H9 (cell line): ENCODE measurements at regions not wholly inside any gene's neighbourhood (a gene's known extent, or its start where the extent isn't known, plus 50 kb on each side); places are given as distances from the start of the nearest gene placed in this dataset.

Experiments used
- DNase-seq: peaks from one replicate; pipeline ENCODE4 v3.0.0-alpha.2; 2017
- H2AFZ ChIP-seq: one replicate; pipeline ENCODE4 v1.6.1; 2013; ENCODE audit warnings: mild to moderate bottlenecking, low read length, control low read depth, moderate library complexity
- H2AK5ac ChIP-seq: 2 replicates; pipeline ENCODE4 v1.6.1; 2013; ENCODE audit warnings: low read length, control low read depth, mixed read lengths; ENCODE audit not compliant: insufficient read length
- H2BK120ac ChIP-seq: one replicate; pipeline ENCODE4 v1.6.1; 2013; ENCODE audit warnings: low read depth, mild to moderate bottlenecking, low read length, control low read depth, inconsistent platforms; ENCODE audit not compliant: poor library complexity, severe bottlenecking
- H2BK12ac ChIP-seq: 2 replicates; pipeline ENCODE4 v1.6.1; 2013; ENCODE audit warnings: low read length, control low read depth, mixed read lengths, low read depth; ENCODE audit not compliant: insufficient read length
- H2BK15ac ChIP-seq: 2 replicates; pipeline ENCODE4 v1.6.1; 2013; ENCODE audit warnings: low read depth, low read length, control low read depth
- H2BK20ac ChIP-seq: one replicate; pipeline ENCODE4 v1.6.1; 2013; ENCODE audit warnings: low read depth, mild to moderate bottlenecking, low read length, control low read depth, inconsistent platforms; ENCODE audit not compliant: poor library complexity, severe bottlenecking
- H2BK5ac ChIP-seq: 2 replicates; pipeline ENCODE4 v1.6.1; 2013; ENCODE audit warnings: low read length, control low read depth, mixed read lengths; ENCODE audit not compliant: insufficient read length
- H3K14ac ChIP-seq: 2 replicates; pipeline ENCODE4 v1.6.1; 2013; ENCODE audit warnings: low read length, control low read depth; ENCODE audit not compliant: insufficient read depth
- H3K18ac ChIP-seq: 2 replicates; pipeline ENCODE4 v1.6.1; 2013; ENCODE audit warnings: low read depth, mild to moderate bottlenecking, mixed read lengths, low read length, control low read depth; ENCODE audit not compliant: insufficient read length
- H3K23ac ChIP-seq: 2 replicates; pipeline ENCODE4 v1.6.1; 2013; ENCODE audit warnings: low read length, control low read depth, mixed read lengths, low read depth; ENCODE audit not compliant: insufficient read length
- H3K23me2 ChIP-seq: 2 replicates; pipeline ENCODE4 v1.6.1; 2013; ENCODE audit warnings: low read depth, mild to moderate bottlenecking, mixed read lengths, low read length, control low read depth; ENCODE audit not compliant: insufficient read length, poor library complexity, severe bottlenecking
- H3K27ac ChIP-seq: 2 replicates; pipeline ENCODE4 v1.5.1; 2013; ENCODE audit warnings: low read length, control low read depth, mixed read lengths, low read depth; ENCODE audit not compliant: insufficient read length
- H3K27me3 ChIP-seq: 2 replicates; pipeline ENCODE4 v1.6.1; 2013; ENCODE audit warnings: low read length, control low read depth, inconsistent platforms; ENCODE audit not compliant: insufficient read depth
- H3K4ac ChIP-seq: 2 replicates; pipeline ENCODE4 v1.6.1; 2013; ENCODE audit warnings: low read depth, mild to moderate bottlenecking, control low read depth, inconsistent platforms, low read length, moderate library complexity
- H3K4me1 ChIP-seq: 2 replicates; pipeline ENCODE4 v1.6.1; 2013; ENCODE audit warnings: low read length, control low read depth, inconsistent platforms; ENCODE audit not compliant: insufficient read depth
- H3K4me2 ChIP-seq: 2 replicates; pipeline ENCODE4 v1.6.1; 2013; ENCODE audit warnings: low read length, control low read depth, mixed read lengths; ENCODE audit not compliant: insufficient read length, insufficient read depth
- H3K56ac ChIP-seq: 2 replicates; pipeline ENCODE4 v1.6.1; 2013; ENCODE audit warnings: low read depth, mild to moderate bottlenecking, mixed read lengths, low read length, control low read depth; ENCODE audit not compliant: insufficient read length
- H3K79me1 ChIP-seq: 2 replicates; pipeline ENCODE4 v1.6.1; 2013; ENCODE audit warnings: low read depth, mild to moderate bottlenecking, moderate library complexity, low read length, control low read depth, inconsistent platforms; ENCODE audit not compliant: insufficient read depth, poor library complexity, severe bottlenecking
- H3K79me2 ChIP-seq: 2 replicates; pipeline ENCODE4 v1.6.1; 2013; ENCODE audit warnings: low read length, control low read depth, inconsistent platforms; ENCODE audit not compliant: insufficient read depth
- H3K9ac ChIP-seq: 2 replicates; pipeline ENCODE4 v1.6.1; 2013; ENCODE audit warnings: low read length, control low read depth, mixed read lengths; ENCODE audit not compliant: insufficient read length; ENCODE audit errors: extremely low read depth
- H3K9me3 ChIP-seq: one replicate; pipeline ENCODE4 v1.6.1; 2013; ENCODE audit warnings: low read depth, low read length, inconsistent platforms; ENCODE audit not compliant: control insufficient read depth
- H3T11ph ChIP-seq: one replicate; pipeline ENCODE4 v1.6.1; 2013; ENCODE audit warnings: mild to moderate bottlenecking, low read length, control low read depth, inconsistent platforms
- H4K20me1 ChIP-seq: one replicate; pipeline ENCODE4 v1.6.1; 2013; ENCODE audit not compliant: control insufficient read depth, insufficient read length, insufficient read depth
- H4K5ac ChIP-seq: 2 replicates; pipeline ENCODE4 v1.6.1; 2013; ENCODE audit warnings: low read depth, mild to moderate bottlenecking, mixed read lengths, low read length, control low read depth; ENCODE audit not compliant: insufficient read length
- H4K8ac ChIP-seq: replicated peaks from 2 replicates; pipeline ENCODE4 v1.6.1; 2013; ENCODE audit warnings: low read length, control low read depth, mixed read lengths, low read depth; ENCODE audit not compliant: insufficient read length
- H4K91ac ChIP-seq: 2 replicates; pipeline ENCODE4 v1.6.1; 2013; ENCODE audit warnings: low read depth, mild to moderate bottlenecking, moderate library complexity, mixed read lengths, low read length, control low read depth; ENCODE audit not compliant: insufficient read length
- H3K27ac Mint-ChIP-seq, 3 experiments: 2 replicates in 2 of 3; 3 replicates in 1 of 3; pipeline ENCODE4 v1.8.0; 2020 to 2021; ENCODE audit warnings: mixed read lengths in 3 of 3, mild to moderate bottlenecking in 1 of 3, moderate library complexity in 1 of 3
- H3K27me3 Mint-ChIP-seq: 2 replicates; pipeline ENCODE4 v1.8.0; 2021; ENCODE audit warnings: low read depth, mild to moderate bottlenecking, moderate library complexity, mixed read lengths
- H3K36me3 Mint-ChIP-seq, 3 experiments: 2 replicates in 2 of 3; 3 replicates in 1 of 3; pipeline ENCODE4 v1.8.0; 2020 to 2021; ENCODE audit warnings: low read depth in 3 of 3, mixed read lengths in 3 of 3; ENCODE audit not compliant: insufficient read depth in 1 of 3
- H3K4me1 Mint-ChIP-seq, 2 experiments: 2 replicates each; pipeline ENCODE4 v1.8.0; 2020; ENCODE audit warnings: mixed read lengths in 2 of 2
- H3K4me3 Mint-ChIP-seq, 2 experiments: 2 replicates in 1 of 2; 3 replicates in 1 of 2; pipeline ENCODE4 v1.8.0; 2020 to 2021; ENCODE audit warnings: mild to moderate bottlenecking in 2 of 2, mixed read lengths in 2 of 2, moderate library complexity in 1 of 2
- H3K9me3 Mint-ChIP-seq, 2 experiments: 2 replicates in 1 of 2; 3 replicates in 1 of 2; pipeline ENCODE4 v1.8.0; 2020; ENCODE audit warnings: mild to moderate bottlenecking in 2 of 2, mixed read lengths in 2 of 2, moderate library complexity in 1 of 2
- WGBS: extraction: QIAGEN DNeasy Blood & Tissue Kit; methylation state at CpG from one replicate; pipeline ENCODE4 v1.1.7; 2013; ENCODE audit warnings: missing lambda C conversion rate, low lambda C conversion rate, mixed read lengths; ENCODE audit not compliant: insufficient read length; ENCODE audit errors: extremely low coverage; 5-methylcytosine and 5-hydroxymethylcytosine counted together
- TF ChIP-seq, protein P1 (sequence below): fragments of 200-600 bp; sonication (generic); conservative IDR thresholded peaks from 3 replicates; pipeline ENCODE4 v1.8.0; 2021; ENCODE audit warnings: antibody characterized with exemption, mild to moderate bottlenecking

DNA sequence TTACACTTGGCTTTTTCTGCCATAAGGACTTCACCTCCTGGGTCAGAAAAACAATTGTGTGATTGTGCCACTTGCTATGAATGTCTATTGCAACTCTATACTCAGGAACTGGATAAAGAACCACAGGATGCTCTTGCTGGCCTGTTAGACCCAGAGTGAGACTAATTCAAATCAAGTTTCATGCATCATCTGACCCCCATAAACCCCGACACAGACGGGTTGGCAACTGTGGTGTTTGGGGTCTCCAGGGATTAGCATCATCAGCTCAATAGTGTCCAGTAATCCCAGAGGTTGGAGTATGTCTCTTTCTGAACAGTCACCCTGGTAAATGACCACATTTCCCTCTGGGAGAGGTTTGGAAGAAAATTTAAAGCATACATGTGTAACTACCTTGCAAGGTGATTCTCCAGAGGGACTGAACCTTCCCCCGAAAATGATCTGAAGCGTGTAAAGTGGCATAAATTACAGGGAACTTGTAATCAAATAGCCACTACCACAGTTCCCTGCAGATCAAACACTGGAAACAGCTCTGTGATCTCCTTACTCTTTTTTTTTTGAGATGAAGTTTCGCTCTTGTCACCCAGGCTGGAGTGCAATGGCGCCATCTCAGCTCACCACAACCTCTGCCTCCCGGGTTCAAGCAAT, 1097.6 kb downstream of the TBC1D22A start:
- no peak overlapping the region for H3K4me2 ChIP-seq
- H3K36me3 Mint-ChIP-seq, result peaks cover 0 to 10% (median 7%) of the 10 kb centered on the region in 3 experiments; a peak in 3 of 7 replicates
- no peak overlapping the region for H3K23ac ChIP-seq
- H3K9ac ChIP-seq, result no peak overlapping the region
- H3K56ac ChIP-seq, result no peak overlapping the region
- H2BK15ac ChIP-seq, result no peak overlapping the region
- no peak overlapping the region for H2BK120ac ChIP-seq
- no peak overlapping the region for H2AK5ac ChIP-seq
- H3K23me2 ChIP-seq, result no peaks in the 10 kb centered on the region
- H3K27me3 Mint-ChIP-seq, result peaks cover 7% of the 10 kb centered on the region
- H2BK12ac ChIP-seq, result no peak overlapping the region
- no peaks in the 10 kb centered on the region for H3K4me1 ChIP-seq
- no peak overlapping the region for H3K4me3 Mint-ChIP-seq
- H3K4me1 Mint-ChIP-seq, result 0 out of 4 replicates have a peak, but pooled peaks cover 0 to 4% of the 10 kb centered on the region in 2 experiments
- H2BK5ac ChIP-seq, result no peak overlapping the region
- H3K18ac ChIP-seq, result no peak overlapping the region
- no peaks in the 10 kb centered on the region; the same call in 1 of the 2 replicates for H3K79me2 ChIP-seq
- peaks cover 0 to 71% of the 10 kb centered on the region in 2 experiments for H3K9me3 Mint-ChIP-seq
- no peak overlapping the region for H3K27ac ChIP-seq
- H3K27me3 ChIP-seq, result no peaks in the 10 kb centered on the region
- no peak overlapping the region for H4K5ac ChIP-seq
- TF ChIP-seq, protein P1, sequence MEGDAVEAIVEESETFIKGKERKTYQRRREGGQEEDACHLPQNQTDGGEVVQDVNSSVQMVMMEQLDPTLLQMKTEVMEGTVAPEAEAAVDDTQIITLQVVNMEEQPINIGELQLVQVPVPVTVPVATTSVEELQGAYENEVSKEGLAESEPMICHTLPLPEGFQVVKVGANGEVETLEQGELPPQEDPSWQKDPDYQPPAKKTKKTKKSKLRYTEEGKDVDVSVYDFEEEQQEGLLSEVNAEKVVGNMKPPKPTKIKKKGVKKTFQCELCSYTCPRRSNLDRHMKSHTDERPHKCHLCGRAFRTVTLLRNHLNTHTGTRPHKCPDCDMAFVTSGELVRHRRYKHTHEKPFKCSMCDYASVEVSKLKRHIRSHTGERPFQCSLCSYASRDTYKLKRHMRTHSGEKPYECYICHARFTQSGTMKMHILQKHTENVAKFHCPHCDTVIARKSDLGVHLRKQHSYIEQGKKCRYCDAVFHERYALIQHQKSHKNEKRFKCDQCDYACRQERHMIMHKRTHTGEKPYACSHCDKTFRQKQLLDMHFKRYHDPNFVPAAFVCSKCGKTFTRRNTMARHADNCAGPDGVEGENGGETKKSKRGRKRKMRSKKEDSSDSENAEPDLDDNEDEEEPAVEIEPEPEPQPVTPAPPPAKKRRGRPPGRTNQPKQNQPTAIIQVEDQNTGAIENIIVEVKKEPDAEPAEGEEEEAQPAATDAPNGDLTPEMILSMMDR, result no peak
- WGBS, result no CpG with 5 or more reads among the region's 7 CpGs
- no peaks in the 10 kb centered on the region for H3K9me3 ChIP-seq
- no peak overlapping the region for H3K4ac ChIP-seq
- no peaks in the 10 kb centered on the region for H3K79me1 ChIP-seq
- H4K8ac ChIP-seq, result no peak overlapping the region
- H2AFZ ChIP-seq, result no peak overlapping the region
- H3K27ac Mint-ChIP-seq, result no peak overlapping the region
- no peaks in the 10 kb centered on the region for H4K20me1 ChIP-seq
- H4K91ac ChIP-seq, result no peak overlapping the region
- H3T11ph ChIP-seq, result no peak overlapping the region
- no peak overlapping the region for H2BK20ac ChIP-seq
- no peak overlapping the region for H3K14ac ChIP-seq
- no peak for DNase-seq
